Natural killer cell treated with Interleukin-12 subunit alpha and Interleukin-12 subunit beta and Interleukin-15 and Interleukin-18, amount 100 ng/mL, for 72 hours (primary cell): ENCODE measurements at regions not wholly inside any gene's neighbourhood (a gene's known extent, or its start where the extent isn't known, plus 50 kb on each side); places are given as distances from the start of the nearest gene placed in this dataset.
"Not testable (repeated sequence)": the region's sequence is repeated elsewhere in the genome, so short reads cannot be mapped to it uniquely, and the experiment has no call there.

Experiments
- ATAC-seq, 2 donors: fragments of 150-1000 bp; cut with Tn5 transposase in 1 of 2; sonication (Bioruptor Pico), chemical (Tn5 transposase) in 1 of 2; 2 replicates each; pipeline ENCODE4 v1.10.0; 2021
- DNase-seq: peaks from one replicate; pipeline ENCODE4 v3.0.0; 2022; ENCODE audit warnings: low spot score
- H3K27ac Mint-ChIP-seq, 2 donors: 1 replicate in 1 of 2; 2 replicates in 1 of 2; pipeline ENCODE4 v1.8.0; 2022; ENCODE audit warnings: mixed read lengths in 2 of 2, mild to moderate bottlenecking in 1 of 2, moderate library complexity in 1 of 2
- H3K27me3 Mint-ChIP-seq, 2 donors: 1 replicate in 1 of 2; 2 replicates in 1 of 2; pipeline ENCODE4 v1.8.0; 2022; ENCODE audit warnings: mixed read lengths in 2 of 2
- H3K36me3 Mint-ChIP-seq: one replicate; pipeline ENCODE4 v1.8.0; 2022; ENCODE audit warnings: mixed read lengths
- H3K4me1 Mint-ChIP-seq, 2 donors: 1 replicate in 1 of 2; 2 replicates in 1 of 2; pipeline ENCODE4 v1.8.0; 2022; ENCODE audit warnings: low read depth in 2 of 2, mixed read lengths in 2 of 2, mild to moderate bottlenecking in 1 of 2
- H3K4me3 Mint-ChIP-seq: one replicate; pipeline ENCODE4 v1.8.0; 2022; ENCODE audit warnings: mixed read lengths
- H3K9me3 Mint-ChIP-seq: 2 replicates; pipeline ENCODE4 v1.8.0; 2022; ENCODE audit warnings: mixed read lengths

GRCh38 chr6:84897988-84898594 lies 133.7 kb upstream of the TBX18 start:
- H3K36me3 Mint-ChIP-seq, result no peaks in the 10 kb centered on the region
- no peaks in the 10 kb centered on the region for H3K4me1 Mint-ChIP-seq
- H3K4me3 Mint-ChIP-seq, result no peak overlapping the region

GRCh38 chr6:84897011-84897410 lies 132.6 kb upstream of the TBX18 start:
- ATAC-seq, result no peak
- H3K27ac Mint-ChIP-seq, result no peak overlapping the region
- H3K9me3 Mint-ChIP-seq, result peaks cover 8% of the 10 kb centered on the region
- no peaks in the 10 kb centered on the region for H3K4me1 Mint-ChIP-seq
- no peaks in the 10 kb centered on the region for H3K36me3 Mint-ChIP-seq
- H3K4me3 Mint-ChIP-seq, result no peak overlapping the region
- no peak for DNase-seq
- no peaks in the 10 kb centered on the region for H3K27me3 Mint-ChIP-seq

More at GRCh38 chr6:84897988-84898594, 133.7 kb upstream of the TBX18 start:
- Mint-ChIP-seq H3K9me3 (peaks cover 10% of the 10 kb centered on the region), H3K27me3 (no peaks in the 10 kb centered on the region), H3K27ac (no peak overlapping the region)
- no peak for DNase-seq
- no peak for ATAC-seq

- peaks cover 10% of the 10 kb centered on the region for H3K9me3 Mint-ChIP-seq
- no peak overlapping the region for H3K27ac Mint-ChIP-seq
- no peaks in the 10 kb centered on the region for H3K36me3 Mint-ChIP-seq
- ATAC-seq (no peak), DNase-seq (no peak)
- no peaks in the 10 kb centered on the region for H3K4me1 Mint-ChIP-seq
- H3K27me3 Mint-ChIP-seq, result no peaks in the 10 kb centered on the region
- no peak overlapping the region for H3K4me3 Mint-ChIP-seq
Measured at GRCh38 chr6:84892671-84893070, 128.3 kb upstream of the TBX18 start.

- Mint-ChIP-seq H3K27me3 (no peaks in the 10 kb centered on the region), H3K9me3 (no peaks in the 10 kb centered on the region), H3K36me3 (no peaks in the 10 kb centered on the region), H3K4me1 (no peaks in the 10 kb centered on the region), H3K27ac (no peak overlapping the region), H3K4me3 (no peak overlapping the region)
- no peak for ATAC-seq
- no peak for DNase-seq
Measured at GRCh38 chr6:84882768-84883766, 118.7 kb upstream of the TBX18 start.

- H3K4me1 Mint-ChIP-seq, H3K36me3 Mint-ChIP-seq, H3K9me3 Mint-ChIP-seq, H3K27ac Mint-ChIP-seq, ATAC-seq, H3K27me3 Mint-ChIP-seq, H3K4me3 Mint-ChIP-seq, DNase-seq: not testable (repeated sequence)
Measured at GRCh38 chr6:84879385-84879784, 115.0 kb upstream of the TBX18 start.

- no peaks in the 10 kb centered on the region for H3K4me1 Mint-ChIP-seq
- ATAC-seq, result no peak
- H3K27me3 Mint-ChIP-seq, result no peaks in the 10 kb centered on the region
- H3K36me3 Mint-ChIP-seq, result no peaks in the 10 kb centered on the region
- no peak overlapping the region for H3K27ac Mint-ChIP-seq
- H3K4me3 Mint-ChIP-seq, result no peak overlapping the region
- peaks cover 5% of the 10 kb centered on the region for H3K9me3 Mint-ChIP-seq
- DNase-seq, result no peak
Measured at GRCh38 chr6:84877515-84878210, 113.3 kb upstream of the TBX18 start.

- no peaks in the 10 kb centered on the region for H3K27me3 Mint-ChIP-seq
- no peaks in the 10 kb centered on the region for H3K4me1 Mint-ChIP-seq
- no peak overlapping the region for H3K4me3 Mint-ChIP-seq
- DNase-seq (no peak), ATAC-seq (no peak)
- peaks cover 5% of the 10 kb centered on the region for H3K9me3 Mint-ChIP-seq
- no peak overlapping the region for H3K27ac Mint-ChIP-seq
- no peaks in the 10 kb centered on the region for H3K36me3 Mint-ChIP-seq
Measured at GRCh38 chr6:84876723-84877514, 112.5 kb upstream of the TBX18 start.

- DNase-seq, result no peak
- Mint-ChIP-seq H3K27me3 (no peaks in the 10 kb centered on the region), H3K4me1 (no peaks in the 10 kb centered on the region), H3K9me3 (peaks cover 5% of the 10 kb centered on the region), H3K27ac (no peak overlapping the region), H3K36me3 (no peaks in the 10 kb centered on the region), H3K4me3 (no peak overlapping the region)
- ATAC-seq, result no peak
Measured at GRCh38 chr6:84872996-84873723, 108.8 kb upstream of the TBX18 start.

GRCh38 chr6:84871925-84872324 lies 107.5 kb upstream of the TBX18 start:
- Mint-ChIP-seq H3K9me3 (peaks cover 5% of the 10 kb centered on the region), H3K4me3 (no peak overlapping the region), H3K27ac (no peak overlapping the region), H3K27me3 (no peaks in the 10 kb centered on the region), H3K4me1 (no peaks in the 10 kb centered on the region), H3K36me3 (no peaks in the 10 kb centered on the region)
- DNase-seq (no peak), ATAC-seq (no peak)

- no peaks in the 10 kb centered on the region for H3K4me1 Mint-ChIP-seq
- DNase-seq, result no peak
- no peaks in the 10 kb centered on the region for H3K36me3 Mint-ChIP-seq
- no peaks in the 10 kb centered on the region for H3K9me3 Mint-ChIP-seq
- ATAC-seq, result no peak
- no peak overlapping the region for H3K27ac Mint-ChIP-seq
- no peak overlapping the region for H3K4me3 Mint-ChIP-seq
- no peaks in the 10 kb centered on the region for H3K27me3 Mint-ChIP-seq
Measured at GRCh38 chr6:84870672-84871071, 106.3 kb upstream of the TBX18 start.

GRCh38 chr6:84868149-84868548 lies 103.8 kb upstream of the TBX18 start:
- ATAC-seq, result no peak
- no peak overlapping the region for H3K4me3 Mint-ChIP-seq
- DNase-seq, result no peak
- H3K9me3 Mint-ChIP-seq, result no peaks in the 10 kb centered on the region
- H3K27me3 Mint-ChIP-seq, result no peaks in the 10 kb centered on the region
- H3K4me1 Mint-ChIP-seq, result no peaks in the 10 kb centered on the region
- no peaks in the 10 kb centered on the region for H3K36me3 Mint-ChIP-seq
- no peak overlapping the region for H3K27ac Mint-ChIP-seq

GRCh38 chr6:84867521-84867920 lies 103.1 kb upstream of the TBX18 start:
- H3K27ac Mint-ChIP-seq, result no peak overlapping the region
- no peaks in the 10 kb centered on the region for H3K36me3 Mint-ChIP-seq
- no peaks in the 10 kb centered on the region for H3K9me3 Mint-ChIP-seq
- no peak overlapping the region for H3K4me3 Mint-ChIP-seq
- ATAC-seq, result no peak
- H3K4me1 Mint-ChIP-seq, result no peaks in the 10 kb centered on the region
- H3K27me3 Mint-ChIP-seq, result no peaks in the 10 kb centered on the region
- DNase-seq, result no peak

GRCh38 chr6:84866715-84867114 lies 102.3 kb upstream of the TBX18 start:
- Mint-ChIP-seq H3K4me3 (no peak overlapping the region), H3K27ac (no peak overlapping the region)

More at GRCh38 chr6:84866715-84867114, 102.3 kb upstream of the TBX18 start:
- DNase-seq (no peak), ATAC-seq (no peak)
- H3K36me3 Mint-ChIP-seq, result no peaks in the 10 kb centered on the region
- no peaks in the 10 kb centered on the region for H3K4me1 Mint-ChIP-seq
- no peaks in the 10 kb centered on the region for H3K9me3 Mint-ChIP-seq
- H3K27me3 Mint-ChIP-seq, result no peaks in the 10 kb centered on the region
